NCI-H524 (cell line): ENCODE measurements at regions not wholly inside any gene's neighbourhood (a gene's known extent, or its start where the extent isn't known, plus 50 kb on each side); places are given as distances from the start of the nearest gene placed in this dataset.

Source experiments
- DNase-seq, 2 experiments: peaks; one replicate each; lab custom pipeline; 2025; lab: John Stamatoyannopoulos, UW

GRCh38 chr13:85469320-85469719 is 329.9 kb downstream of the SLITRK6 start:
- no peak for DNase-seq

- no peak for DNase-seq
Observed at GRCh38 chr13:85462792-85463425, 336.3 kb downstream of the SLITRK6 start.

- DNase-seq, result no peak
Observed at GRCh38 chr13:85461621-85462020, 337.6 kb downstream of the SLITRK6 start.

GRCh38 chr13:85445534-85445933 is 353.7 kb downstream of the SLITRK6 start:
- no peak for DNase-seq

GRCh38 chr13:85441975-85442374 is 357.2 kb downstream of the SLITRK6 start:
- no peak for DNase-seq

GRCh38 chr13:85441364-85441763 is 357.9 kb downstream of the SLITRK6 start:
- DNase-seq, result no peak

- no peak for DNase-seq
Observed at GRCh38 chr13:85436029-85436428, 363.2 kb downstream of the SLITRK6 start.

- no peak for DNase-seq
Observed at GRCh38 chr13:85434927-85435326, 364.3 kb downstream of the SLITRK6 start.

- no peak for DNase-seq
Observed at GRCh38 chr13:85432881-85433280, 366.3 kb downstream of the SLITRK6 start.

GRCh38 chr13:85431720-85432119 is 367.5 kb downstream of the SLITRK6 start:
- DNase-seq, result no peak

GRCh38 chr13:85430216-85430794 is 368.9 kb downstream of the SLITRK6 start:
- DNase-seq, result peak in 1 of 2 experiments; percentile 12

GRCh38 chr13:85427416-85427815 is 371.8 kb downstream of the SLITRK6 start:
- DNase-seq, result no peak

- no peak for DNase-seq
Observed at GRCh38 chr13:85420136-85420535, 379.1 kb downstream of the SLITRK6 start.

- DNase-seq, result no peak
Observed at GRCh38 chr13:85419611-85420010, 379.6 kb downstream of the SLITRK6 start.

GRCh38 chr13:85417807-85418206 is 381.4 kb downstream of the SLITRK6 start:
- no peak for DNase-seq

GRCh38 chr13:85413664-85414063 is 385.6 kb downstream of the SLITRK6 start:
- no peak for DNase-seq

GRCh38 chr13:85412448-85412847 is 386.8 kb downstream of the SLITRK6 start:
- no peak for DNase-seq

- DNase-seq, result no peak
Observed at GRCh38 chr13:85411591-85411990, 387.6 kb downstream of the SLITRK6 start.

- no peak for DNase-seq
Observed at GRCh38 chr13:85408415-85408814, 390.8 kb downstream of the SLITRK6 start.

GRCh38 chr13:85406269-85406975 is 392.8 kb downstream of the SLITRK6 start:
- DNase-seq, result no peak

GRCh38 chr13:85405316-85405897 is 393.8 kb downstream of the SLITRK6 start:
- DNase-seq, result no peak

- peak in 1 of 2 experiments; percentile 17 for DNase-seq
Observed at GRCh38 chr13:85386424-85386823, 412.8 kb downstream of the SLITRK6 start.

GRCh38 chr13:85383291-85383690 is 415.9 kb downstream of the SLITRK6 start:
- DNase-seq, result no peak
